Left ventricle myocardium inferior (tissue), 1 donor: ENCODE measurements at regions not wholly inside any gene's neighbourhood (a gene's known extent, or its start where the extent isn't known, plus 50 kb on each side); places are given as distances from the start of the nearest gene placed in this dataset.

Source experiments
- DNase-seq: peaks from one replicate; pipeline ENCODE4 v3.0.0-alpha.2; 2020
- H3K27ac ChIP-seq: fragments of 200-600 bp; replicated peaks from 2 replicates; pipeline ENCODE4 v1.8.0; 2021
- H3K27me3 ChIP-seq: fragments of 200-600 bp; 2 replicates; pipeline ENCODE4 v1.8.0; 2021; ENCODE audit warnings: low read depth
- H3K36me3 ChIP-seq: fragments of 200-600 bp; 2 replicates; pipeline ENCODE4 v1.8.0; 2021
- H3K4me1 ChIP-seq: fragments of 200-600 bp; 2 replicates; pipeline ENCODE4 v1.8.0; 2021
- H3K4me3 ChIP-seq: fragments of 200-600 bp; 2 replicates; pipeline ENCODE4 v1.8.0; 2021; ENCODE audit warnings: mild to moderate bottlenecking, moderate library complexity
- H3K9me3 ChIP-seq: fragments of 200-600 bp; replicated peaks from 2 replicates; pipeline ENCODE4 v1.8.0; 2021
- CTCF ChIP-seq: fragments of 200-600 bp; IDR thresholded peaks from 2 replicates; pipeline ENCODE4 v1.8.0; 2021; ENCODE audit warnings: antibody characterized with exemption, mild to moderate bottlenecking, borderline replicate concordance
- intact Hi-C: fragments of 100-400 bp; cut with micrococcal nuclease; formaldehyde crosslinking; loops from one replicate; pipeline ENCODE4 v1.11.0; 2022
- donor health status: DM: no; HTN: yes; CAD: no; lungs with severe emphysema.

- no peaks in the 10 kb centered on the region for H3K27me3 ChIP-seq
- H3K27ac ChIP-seq: no peak overlapping the region
- DNase-seq: no peak
- H3K4me3 ChIP-seq: no peak overlapping the region
- intact Hi-C loops: no loop called here
- H3K4me1 ChIP-seq: peaks cover 24% of the 10 kb centered on the region
- TF ChIP-seq CTCF: no peak
- no peaks in the 10 kb centered on the region for H3K9me3 ChIP-seq
- H3K36me3 ChIP-seq: no peaks in the 10 kb centered on the region
These were observed 79.7 kb upstream of the SNRK start for GRCh38 chr3:43206632-43207031.

- Histone ChIP-seq H3K27me3 (no peaks in the 10 kb centered on the region), H3K9me3 (no peaks in the 10 kb centered on the region), H3K36me3 (no peaks in the 10 kb centered on the region), H3K27ac (no peak overlapping the region), H3K4me3 (no peak overlapping the region), H3K4me1 (peaks cover 22% of the 10 kb centered on the region)
- intact Hi-C loops: no loop called here
- no peak for TF ChIP-seq CTCF
- DNase-seq: no peak
These were observed 80.2 kb upstream of the SNRK start for GRCh38 chr3:43206105-43206504.

GRCh38 chr3:43203022-43203421 is 83.3 kb upstream of the SNRK start:
- Histone ChIP-seq H3K4me3 (no peak overlapping the region), H3K27me3 (no peaks in the 10 kb centered on the region), H3K36me3 (no peaks in the 10 kb centered on the region), H3K9me3 (peaks cover 13% of the 10 kb centered on the region), H3K4me1 (peaks cover 6% of the 10 kb centered on the region), H3K27ac (no peak overlapping the region)
- intact Hi-C loops: no loop called here
- no peak for TF ChIP-seq CTCF
- DNase-seq: no peak

GRCh38 chr3:43201581-43201980 is 84.8 kb upstream of the SNRK start:
- Histone ChIP-seq H3K4me3 (no peak overlapping the region), H3K36me3 (no peaks in the 10 kb centered on the region), H3K27me3 (no peaks in the 10 kb centered on the region), H3K4me1 (peaks cover 6% of the 10 kb centered on the region), H3K9me3 (peaks cover 13% of the 10 kb centered on the region), H3K27ac (no peak overlapping the region)
- DNase-seq: no peak
- intact Hi-C loops: no loop called here
- TF ChIP-seq CTCF: no peak

GRCh38 chr3:43199645-43200306 is 86.6 kb upstream of the SNRK start:
- no peak overlapping the region for H3K27ac ChIP-seq
- peaks cover 13% of the 10 kb centered on the region for H3K9me3 ChIP-seq
- peaks cover 10% of the 10 kb centered on the region for H3K4me1 ChIP-seq
- no peaks in the 10 kb centered on the region for H3K27me3 ChIP-seq
- H3K4me3 ChIP-seq: no peak overlapping the region
- intact Hi-C loops: no loop called here
- no peak for TF ChIP-seq CTCF
- DNase-seq: no peak
- H3K36me3 ChIP-seq: no peaks in the 10 kb centered on the region
